ENCODE measurements at regions not wholly inside any gene's neighbourhood (a gene's known extent, or its start where the extent isn't known, plus 50 kb on each side); places are given as distances from the start of the nearest gene placed in this dataset.
"Not testable (repeated sequence)": the region's sequence is repeated elsewhere in the genome, so short reads cannot be mapped to it uniquely, and the experiment has no call there.

DNA sequence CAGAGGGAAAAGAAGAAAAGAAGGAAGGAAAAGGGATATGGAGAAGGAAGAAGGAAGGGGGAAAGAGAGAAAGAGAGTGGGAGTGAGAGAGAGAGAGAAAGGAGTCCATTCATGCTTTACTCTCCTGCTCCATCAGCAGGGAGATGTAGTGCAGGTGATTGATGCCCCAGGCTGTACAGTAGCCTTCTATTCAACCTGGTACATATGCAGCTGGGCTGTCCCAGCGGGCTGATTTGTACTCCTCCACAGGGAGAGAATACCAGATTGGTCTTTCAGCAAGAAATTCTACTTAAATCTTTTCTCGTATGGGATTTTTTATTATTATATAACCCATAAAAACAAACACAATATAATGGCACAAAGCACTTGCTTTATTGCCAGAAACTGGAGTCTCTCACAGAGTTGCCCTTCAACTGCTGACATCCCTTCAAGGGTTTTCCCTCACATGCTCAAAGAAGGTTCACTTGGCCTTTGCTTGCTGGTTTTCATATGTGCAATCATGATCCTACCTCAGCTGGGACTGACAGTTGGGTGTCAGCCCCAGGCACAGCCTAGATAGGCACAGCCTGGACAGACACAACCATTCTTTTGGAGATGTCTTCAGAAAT is 380.1 kb upstream of the RIOK2 start:
- Histone ChIP-seq H3K27me3 (no peaks in the 10 kb centered on the region), H3K4me3 (no peak overlapping the region), H3K36me3 (no peaks in the 10 kb centered on the region), H3K9me3 (peaks cover 2% of the 10 kb centered on the region; the same call in 1 of the 2 replicates)
- no peak for DNase-seq

DNA sequence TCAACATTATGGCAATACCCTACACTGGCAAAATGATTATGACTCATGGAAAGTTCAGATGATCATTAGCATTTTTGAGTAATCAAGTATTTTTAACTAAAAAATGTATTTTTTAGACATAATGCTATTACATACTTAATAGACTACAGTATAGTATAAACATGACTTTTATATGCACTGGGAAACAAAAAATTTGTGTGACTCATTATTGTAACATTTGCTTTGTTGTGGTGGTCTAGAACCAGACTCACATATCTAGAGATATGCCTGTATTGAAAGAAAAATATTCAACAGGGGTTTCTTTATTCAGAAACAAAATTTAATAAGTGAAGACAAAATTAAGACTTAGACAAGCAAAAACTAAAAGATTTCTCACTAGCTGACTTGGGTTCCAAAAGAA is 385.3 kb upstream of the RIOK2 start:
- Histone ChIP-seq H3K9me3 (peaks cover 2% of the 10 kb centered on the region; the same call in 1 of the 2 replicates), H3K4me3 (no peak overlapping the region), H3K36me3 (no peaks in the 10 kb centered on the region), H3K27me3 (no peaks in the 10 kb centered on the region)
- DNase-seq: no peak

DNA sequence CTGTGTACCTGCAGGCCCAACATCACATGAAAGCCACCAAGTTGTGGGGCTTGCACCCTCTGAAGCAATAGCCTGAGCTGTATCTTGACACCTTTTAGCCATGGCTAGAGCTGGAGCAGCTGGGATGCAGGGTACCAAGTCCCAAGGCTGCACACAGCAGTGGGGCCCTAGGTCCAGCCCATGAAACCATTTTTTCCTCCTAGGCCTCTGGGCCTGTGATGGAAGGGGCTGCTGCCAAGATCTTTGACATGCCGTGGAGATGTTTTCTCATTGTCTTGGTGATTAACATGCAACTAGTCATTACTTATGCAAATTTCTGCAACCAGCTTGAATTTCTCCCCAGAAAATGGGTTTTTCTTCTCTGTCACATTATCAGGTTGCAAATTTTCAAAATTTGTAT is 387.2 kb upstream of the RIOK2 start:
- H3K36me3 ChIP-seq: no peaks in the 10 kb centered on the region
- DNase-seq: no peak

DNA sequence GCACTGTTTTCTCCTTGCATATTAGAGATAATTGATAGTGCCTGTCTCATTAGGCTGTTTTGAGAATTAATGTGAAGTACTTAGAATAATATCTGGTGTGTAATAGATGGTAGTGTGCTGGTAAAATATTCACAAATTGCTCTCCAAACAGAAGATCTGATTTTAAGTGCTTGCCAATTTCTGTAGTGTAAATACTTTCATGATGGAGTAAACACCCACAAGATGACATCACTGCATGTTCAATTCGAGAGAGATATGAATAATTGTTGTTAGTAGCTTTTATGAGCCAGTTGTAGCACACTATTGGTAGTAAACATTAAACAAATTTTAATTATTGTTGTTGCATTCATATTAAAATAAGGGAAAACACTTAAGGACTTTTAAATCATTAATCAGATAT is 392.3 kb upstream of the RIOK2 start:
- Histone ChIP-seq H3K4me3 (no peak overlapping the region), H3K27me3 (0 out of 2 replicates have a peak, but pooled peaks cover 2% of the 10 kb centered on the region), H3K36me3 (no peaks in the 10 kb centered on the region), H3K9me3 (no peaks in the 10 kb centered on the region)
- DNase-seq: no peak

More for the DNA sequence above, 387.2 kb upstream of the RIOK2 start:
- Histone ChIP-seq H3K9me3 (peaks cover 2% of the 10 kb centered on the region; the same call in 1 of the 2 replicates), H3K4me3 (no peak overlapping the region), H3K27me3 (no peaks in the 10 kb centered on the region)

- no peaks in the 10 kb centered on the region for H3K36me3 ChIP-seq
- no peak for DNase-seq
Measured at GRCh38 chr5:97576956-97577355, 393.9 kb upstream of the RIOK2 start.

DNA sequence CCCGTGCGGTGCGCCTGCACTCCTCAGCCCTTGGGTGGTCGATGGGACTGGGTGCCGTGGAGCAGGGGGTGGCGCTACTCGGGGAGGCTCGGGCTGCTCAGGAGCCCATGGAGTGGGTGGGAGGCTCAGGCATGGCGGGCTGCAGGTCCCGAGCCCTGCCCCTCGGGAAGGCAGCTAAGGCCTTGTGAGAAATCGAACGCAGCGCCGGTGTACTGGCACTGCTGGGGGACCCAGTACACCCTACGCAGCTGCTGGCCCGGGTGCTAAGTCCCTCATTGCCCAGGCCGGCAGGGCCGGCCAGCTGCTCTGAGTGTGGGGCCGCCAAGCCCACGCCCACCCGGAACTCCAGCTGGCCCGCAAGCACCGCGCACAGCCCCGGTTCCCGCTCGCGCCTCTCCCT is 396.9 kb upstream of the RIOK2 start:
- DNase-seq, H3K4me3 ChIP-seq, H3K9me3 ChIP-seq, H3K36me3 ChIP-seq, H3K27me3 ChIP-seq: not testable (repeated sequence)

More at GRCh38 chr5:97576956-97577355, 393.9 kb upstream of the RIOK2 start:
- H3K27me3 ChIP-seq: peaks cover 2% of the 10 kb centered on the region; the same call in 1 of the 2 replicates
- no peak overlapping the region for H3K4me3 ChIP-seq
- no peaks in the 10 kb centered on the region; the same call in 1 of the 2 replicates for H3K9me3 ChIP-seq

DNA sequence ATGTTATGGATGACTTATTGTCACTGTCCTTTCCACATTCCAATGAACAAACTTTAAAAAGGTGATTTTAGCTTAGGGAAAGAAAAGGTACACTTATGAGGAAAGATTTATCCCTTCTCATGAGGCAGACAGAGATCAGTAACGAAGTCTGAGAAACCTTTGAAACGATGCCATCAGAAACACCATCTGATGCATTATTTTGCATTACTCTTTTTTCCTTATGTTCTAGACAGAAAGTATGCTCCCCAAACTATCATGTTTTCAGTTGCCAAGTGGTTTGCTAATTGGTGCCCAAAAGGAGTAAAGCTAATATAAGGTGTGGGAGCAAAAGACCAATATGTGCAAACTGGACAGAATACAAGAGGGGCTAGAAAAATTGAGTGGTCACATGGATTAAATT is 397.7 kb upstream of the RIOK2 start:
- H3K9me3 ChIP-seq: no peaks in the 10 kb centered on the region; the same call in 1 of the 2 replicates
- no peaks in the 10 kb centered on the region for H3K36me3 ChIP-seq
- peaks cover 2% of the 10 kb centered on the region; the same call in 1 of the 2 replicates for H3K27me3 ChIP-seq
- no peak for DNase-seq
- H3K4me3 ChIP-seq: no peak overlapping the region

DNA sequence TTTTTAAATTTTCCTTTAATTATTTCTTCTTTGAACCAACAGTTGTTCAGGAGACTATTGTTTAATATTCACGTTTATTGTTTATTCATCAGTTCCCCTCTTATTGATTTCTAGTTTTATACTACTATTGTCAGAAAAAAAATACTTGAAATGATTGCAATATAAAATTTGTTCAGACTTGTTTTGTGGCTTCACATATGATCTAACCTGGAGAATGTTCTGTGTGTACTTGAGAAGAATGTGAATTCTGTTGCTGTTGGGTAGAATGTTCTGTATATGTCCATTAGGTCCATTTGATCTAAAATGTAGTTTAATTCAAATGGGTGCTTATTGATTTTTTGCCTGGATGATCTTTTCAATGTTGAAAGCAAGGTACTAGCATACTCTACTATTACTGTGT is 408.7 kb upstream of the RIOK2 start:
- Histone ChIP-seq H3K4me3 (no peak overlapping the region), H3K9me3 (no peaks in the 10 kb centered on the region), H3K27me3 (no peaks in the 10 kb centered on the region), H3K36me3 (no peaks in the 10 kb centered on the region)
- no peak for DNase-seq

DNA sequence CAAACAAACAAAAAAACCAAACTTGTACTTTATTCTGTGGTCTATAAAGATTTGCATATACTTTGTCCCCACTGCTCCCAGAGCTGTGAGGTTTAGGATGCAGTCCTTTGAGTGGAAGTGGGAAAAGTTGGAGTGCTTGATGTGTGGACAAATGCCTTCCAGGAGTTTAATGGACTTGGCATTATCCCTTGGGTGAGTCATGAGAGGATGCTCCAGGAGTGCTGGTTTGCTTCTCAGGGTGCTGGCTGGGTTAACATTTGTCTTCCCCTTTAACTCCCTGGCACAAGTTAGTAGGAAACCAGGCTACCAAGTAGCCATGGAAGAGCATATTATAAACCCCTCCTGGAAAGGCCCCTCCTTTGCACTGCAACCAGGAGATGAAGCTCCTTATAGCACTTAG is 417.4 kb upstream of the RIOK2 start:
- no peaks in the 10 kb centered on the region for H3K27me3 ChIP-seq
- peak; percentile 12 for DNase-seq
- H3K9me3 ChIP-seq: no peaks in the 10 kb centered on the region
- no peaks in the 10 kb centered on the region for H3K36me3 ChIP-seq
- H3K4me3 ChIP-seq: no peak overlapping the region

- H3K27me3 ChIP-seq: no peaks in the 10 kb centered on the region
- H3K36me3 ChIP-seq: no peaks in the 10 kb centered on the region
- DNase-seq: no peak
- no peaks in the 10 kb centered on the region for H3K9me3 ChIP-seq
- no peak overlapping the region for H3K4me3 ChIP-seq
Measured at GRCh38 chr5:97601651-97602050, 418.6 kb upstream of the RIOK2 start.

- Histone ChIP-seq H3K27me3 (no peaks in the 10 kb centered on the region), H3K36me3 (no peaks in the 10 kb centered on the region), H3K9me3 (no peaks in the 10 kb centered on the region), H3K4me3 (no peak overlapping the region)
- no peak for DNase-seq
Measured at GRCh38 chr5:97606531-97606930, 423.5 kb upstream of the RIOK2 start.

GRCh38 chr5:97608501-97608900 is 425.5 kb upstream of the RIOK2 start:
- no peaks in the 10 kb centered on the region for H3K9me3 ChIP-seq
- H3K4me3 ChIP-seq: no peak overlapping the region
- no peaks in the 10 kb centered on the region for H3K36me3 ChIP-seq
- no peaks in the 10 kb centered on the region for H3K27me3 ChIP-seq
- DNase-seq: no peak

- Histone ChIP-seq H3K27me3 (no peaks in the 10 kb centered on the region), H3K4me3 (no peak overlapping the region), H3K9me3 (no peaks in the 10 kb centered on the region), H3K36me3 (no peaks in the 10 kb centered on the region)
- no peak for DNase-seq
Measured at GRCh38 chr5:97618721-97619120, 435.7 kb upstream of the RIOK2 start.

DNA sequence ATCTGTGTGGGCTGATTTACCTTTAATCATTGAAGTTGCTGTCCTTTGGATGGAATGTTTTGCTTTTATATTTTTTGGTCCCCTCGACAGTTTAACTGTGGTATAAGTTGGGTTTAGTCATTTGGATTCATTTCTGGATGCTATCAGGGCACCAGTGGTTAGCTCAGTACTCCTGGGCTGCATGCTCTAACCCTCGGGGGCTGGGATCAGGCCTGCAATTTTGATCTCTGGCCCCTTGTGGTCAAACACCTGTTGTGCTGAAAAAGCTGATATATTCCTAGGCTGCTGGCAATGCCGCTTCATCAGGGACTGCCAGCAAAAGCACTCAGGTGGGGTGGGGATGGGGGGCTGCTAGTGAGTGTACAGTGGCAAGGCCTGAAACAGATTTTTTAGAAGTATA is 440.4 kb upstream of the RIOK2 start:
- H3K36me3 ChIP-seq: no peaks in the 10 kb centered on the region
- H3K9me3 ChIP-seq: no peaks in the 10 kb centered on the region
- no peak overlapping the region for H3K4me3 ChIP-seq
- DNase-seq: no peak
- H3K27me3 ChIP-seq: no peaks in the 10 kb centered on the region

DNA sequence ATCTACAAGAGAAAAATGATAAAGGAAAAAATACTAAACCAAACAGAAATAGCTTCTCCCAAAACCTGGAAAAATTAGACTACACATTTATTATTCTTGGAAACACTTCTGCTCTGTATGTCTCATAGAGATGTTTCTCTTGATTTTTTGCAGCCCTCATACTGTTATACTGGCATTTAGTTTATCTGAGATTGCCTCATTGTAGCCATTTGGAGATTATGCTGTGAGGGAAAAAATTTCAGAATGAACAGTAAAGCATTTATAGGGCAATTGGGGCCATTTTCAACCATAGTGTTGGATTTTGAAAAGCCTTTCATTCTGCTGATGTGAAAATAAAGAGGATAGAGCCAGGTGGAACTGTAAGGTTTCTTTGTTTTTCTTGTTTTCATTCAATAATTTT is 441.8 kb upstream of the RIOK2 start:
- H3K27me3 ChIP-seq: no peaks in the 10 kb centered on the region
- no peak overlapping the region for H3K4me3 ChIP-seq
- no peaks in the 10 kb centered on the region for H3K36me3 ChIP-seq
- no peaks in the 10 kb centered on the region for H3K9me3 ChIP-seq
- DNase-seq: no peak

GRCh38 chr5:97627272-97627671 is 444.2 kb upstream of the RIOK2 start:
- H3K9me3 ChIP-seq: peaks cover 7% of the 10 kb centered on the region; the same call in 1 of the 2 replicates
- no peak for DNase-seq

DNA sequence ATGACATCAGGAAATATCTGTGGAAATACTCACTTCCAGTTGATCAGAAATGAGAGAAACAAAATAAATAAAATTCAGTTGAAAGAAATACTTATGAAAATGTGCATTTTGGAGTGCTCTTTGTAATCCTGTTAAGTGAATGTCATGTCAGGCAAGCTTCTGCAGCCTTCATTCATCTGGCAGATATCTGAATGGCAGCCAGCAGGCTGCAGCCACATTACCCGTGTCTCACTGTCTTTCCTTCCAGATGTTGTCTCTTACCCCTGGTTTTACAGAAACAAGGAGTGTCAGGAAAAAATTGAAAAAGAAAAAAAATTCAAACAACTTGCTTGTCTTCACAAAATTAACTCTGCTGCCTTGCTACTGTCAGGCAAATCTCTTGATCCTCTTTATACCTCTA is 445.0 kb upstream of the RIOK2 start:
- H3K9me3 ChIP-seq: peaks cover 7% of the 10 kb centered on the region; the same call in 1 of the 2 replicates
- DNase-seq: peak; percentile 10
- no peaks in the 10 kb centered on the region for H3K27me3 ChIP-seq
- no peak overlapping the region for H3K4me3 ChIP-seq
- H3K36me3 ChIP-seq: no peaks in the 10 kb centered on the region

More at GRCh38 chr5:97627272-97627671, 444.2 kb upstream of the RIOK2 start:
- H3K4me3 ChIP-seq: no peak overlapping the region
- no peaks in the 10 kb centered on the region for H3K27me3 ChIP-seq
- H3K36me3 ChIP-seq: no peaks in the 10 kb centered on the region

GRCh38 chr5:97628807-97629206 is 445.8 kb upstream of the RIOK2 start:
- DNase-seq: no peak
- Histone ChIP-seq H3K9me3 (peaks cover 7% of the 10 kb centered on the region; the same call in 1 of the 2 replicates), H3K27me3 (no peaks in the 10 kb centered on the region), H3K36me3 (no peaks in the 10 kb centered on the region), H3K4me3 (no peak overlapping the region)

Data from MG63 (cell line).